ENCODE measurements at regions not wholly inside any gene's neighbourhood (a gene's known extent, or its start where the extent isn't known, plus 50 kb on each side); places are given as distances from the start of the nearest gene placed in this dataset.

- Histone ChIP-seq H3K36me3 (ENCODE audit: control insufficient read depth, insufficient read depth, low read length) (no peaks in the 10 kb centered on the region), H3K4me3 (ENCODE audit: low read depth in 2 of 2, low read length in 2 of 2) (no peak overlapping the region), H3K27ac (ENCODE audit: low read length) (no peak overlapping the region), H3K27me3 (ENCODE audit: control insufficient read depth, insufficient read depth, low read length) (no peaks in the 10 kb centered on the region), H3K4me1 (ENCODE audit: control insufficient read depth, insufficient read depth, low read length) (no peaks in the 10 kb centered on the region), H3K9me3 (ENCODE audit: control insufficient read depth, insufficient read depth, low read depth, low read length) (no peaks in the 10 kb centered on the region)
- ATAC-seq (no peak), DNase-seq (ENCODE audit: low read depth, low spot score) (no peak)
- POLR2A ChIA-PET, result no interaction called here
- CTCF ChIA-PET, result no interaction called here
- in situ Hi-C loops (cut with HindIII; ENCODE audit: low pct_unique_long_range_greater_than_20kb, low sequenced_read_pairs) (no loop called here), intact Hi-C loops (cut with micrococcal nuclease; ENCODE audit: unreplicated experiment) (no loop called here)
- no TSS peak for BruUV-seq (replicated peaks)
- no peak for TF ChIP-seq POLR2AphosphoS5 (IDR thresholded peaks at IDR 0.05; ENCODE audit: low read depth, low read length)
- no peak for TF ChIP-seq CTCF (IDR thresholded peaks at IDR 0.05)
- TF ChIP-seq REST (IDR thresholded peaks at IDR 0.05; ENCODE audit: insufficient read depth in 1 of 2, low read depth in 2 of 2, low read length in 1 of 2), result no peak
- no peak for TF ChIP-seq TCF7L2 (IDR thresholded peaks at IDR 0.05; ENCODE audit: low read depth, low read length)
- no peak for TF ChIP-seq SIN3A (IDR thresholded peaks at IDR 0.05; ENCODE audit: borderline replicate concordance, insufficient read depth, low read depth, low read length)
These were observed 473.8 kb upstream of the HSF2 start for GRCh38 chr6:121925534-121926255.

GRCh38 chr6:121929301-121929700, 470.2 kb upstream of the HSF2 start:
- no TSS peak for BruUV-seq (replicated peaks)

More at GRCh38 chr6:121929301-121929700, 470.2 kb upstream of the HSF2 start:
- DNase-seq (ENCODE audit: low read depth, low spot score), result no peak
- CTCF ChIA-PET, result no interaction called here
- intact Hi-C loops (cut with micrococcal nuclease; ENCODE audit: unreplicated experiment) (no loop called here), in situ Hi-C loops (cut with HindIII; ENCODE audit: low pct_unique_long_range_greater_than_20kb, low sequenced_read_pairs) (no loop called here)
- Histone ChIP-seq H3K27ac (ENCODE audit: low read length) (no peak overlapping the region), H3K36me3 (ENCODE audit: control insufficient read depth, insufficient read depth, low read length) (no peaks in the 10 kb centered on the region), H3K9me3 (ENCODE audit: control insufficient read depth, insufficient read depth, low read depth, low read length) (no peaks in the 10 kb centered on the region), H3K27me3 (ENCODE audit: control insufficient read depth, insufficient read depth, low read length) (no peaks in the 10 kb centered on the region), H3K4me3 (ENCODE audit: low read depth in 2 of 2, low read length in 2 of 2) (no peak overlapping the region), H3K4me1 (ENCODE audit: control insufficient read depth, insufficient read depth, low read length) (no peaks in the 10 kb centered on the region)
- no peak for ATAC-seq
- TF ChIP-seq SIN3A (IDR thresholded peaks at IDR 0.05; ENCODE audit: borderline replicate concordance, insufficient read depth, low read depth, low read length) (no peak), TCF7L2 (IDR thresholded peaks at IDR 0.05; ENCODE audit: low read depth, low read length) (no peak), CTCF (IDR thresholded peaks at IDR 0.05) (no peak)
- POLR2A ChIA-PET, result interaction anchor here (0.5 kb wide), 1 partner anchor 174 kb away, joined by 4 read pairs; no protein-coding TSS in a partner anchor

Data from Panc1 (cell line).